Panc1 (cell line): ENCODE measurements at regions not wholly inside any gene's neighbourhood (a gene's known extent, or its start where the extent isn't known, plus 50 kb on each side); places are given as distances from the start of the nearest gene placed in this dataset.

ENCODE experiments used
- ATAC-seq: fragments of 200-7000 bp; cut with Tn5 transposase; 2 replicates; pipeline ENCODE4 v1.9.1; 2020; ENCODE audit warnings: mild to moderate bottlenecking, moderate library complexity
- BruUV-seq: library from RNA; stranded (reverse); fragments of 400-500 nt; replicated peaks from 2 replicates; lab custom pipeline; 2021; lab: Mats Ljungman, UMichigan
- CTCF ChIA-PET: fragments of 300-600 bp; sonication (Branson Sonifier 250); formaldehyde crosslinking; loops from one replicate; lab custom pipeline; 2022; ENCODE audit warnings: antibody characterized with exemption; lab: Charles Lee
- POLR2A ChIA-PET: fragments of 300-600 bp; sonication (Branson Sonifier 250); formaldehyde crosslinking; loops from one replicate; lab custom pipeline; 2022; ENCODE audit warnings: antibody characterized with exemption; lab: Charles Lee
- DNase-seq: peaks from one replicate; pipeline ENCODE4 v3.0.0-alpha.2; 2010; ENCODE audit warnings: low read depth, low spot score
- H3K27ac ChIP-seq: 2 replicates; pipeline ENCODE4 v1.5.1; 2011; ENCODE audit warnings: mild to moderate bottlenecking, low read length, inconsistent platforms
- H3K27me3 ChIP-seq: fragments of 200-500 bp; sonication (Bioruptor generic); 2 replicates; pipeline ENCODE4 v1.6.0; 2014; ENCODE audit warnings: low read length, inconsistent platforms; ENCODE audit not compliant: control insufficient read depth, insufficient read depth
- H3K36me3 ChIP-seq: fragments of 200-500 bp; sonication (Bioruptor generic); 2 replicates; pipeline ENCODE4 v1.5.1; 2014; ENCODE audit warnings: inconsistent platforms, mild to moderate bottlenecking, low read length, moderate library complexity; ENCODE audit not compliant: control insufficient read depth, insufficient read depth
- H3K4me1 ChIP-seq: 2 replicates; pipeline ENCODE4 v1.5.1; 2011; ENCODE audit warnings: inconsistent platforms, mild to moderate bottlenecking, low read length, moderate library complexity; ENCODE audit not compliant: control insufficient read depth, insufficient read depth
- H3K4me3 ChIP-seq, 2 experiments: 2 replicates each; pipeline ENCODE4 v1.5.1; 2011 to 2012; ENCODE audit warnings: low read depth in 2 of 2, low read length in 2 of 2, mild to moderate bottlenecking in 2 of 2, inconsistent platforms in 1 of 2, moderate library complexity in 1 of 2
- H3K9me3 ChIP-seq: fragments of 200-500 bp; sonication (Bioruptor generic); 2 replicates; pipeline ENCODE4 v1.5.1; 2014; ENCODE audit warnings: low read depth, mild to moderate bottlenecking, inconsistent platforms, low read length, moderate library complexity; ENCODE audit not compliant: control insufficient read depth, insufficient read depth
- POLR2AphosphoS5 ChIP-seq: IDR thresholded peaks from 2 replicates; pipeline ENCODE4 v1.6.1; 2012; ENCODE audit warnings: mild to moderate bottlenecking, low read depth, low read length, moderate library complexity
- SIN3A ChIP-seq: IDR thresholded peaks from 2 replicates; pipeline ENCODE4 v1.6.1; 2012; ENCODE audit warnings: low read depth, mild to moderate bottlenecking, low read length, moderate library complexity, borderline replicate concordance; ENCODE audit not compliant: insufficient read depth
- TCF7L2 ChIP-seq: IDR thresholded peaks from 2 replicates; pipeline ENCODE4 v1.6.1; 2011; ENCODE audit warnings: mild to moderate bottlenecking, low read depth, low read length, inconsistent platforms
- in situ Hi-C: cut with HindIII; loops from 2 replicates; pipeline ENCODE4 v1.10.0; 2016; ENCODE audit warnings: low sequenced_read_pairs, low pct_unique_long_range_greater_than_20kb
- intact Hi-C: fragments of 100-400 bp; cut with micrococcal nuclease; formaldehyde crosslinking; loops from one replicate; pipeline ENCODE4 v1.10.0; 2022; ENCODE audit not compliant: unreplicated experiment
- TF ChIP-seq, protein P1 (sequence below): fragments of 450-650 bp; IDR thresholded peaks from 2 replicates; pipeline ENCODE4 v1.5.1; 2017; ENCODE audit warnings: mild to moderate bottlenecking
- TF ChIP-seq, protein P2 (sequence below), 2 experiments: IDR thresholded peaks; 2 replicates each; pipeline ENCODE4 v1.6.1; 2011 to 2012; ENCODE audit warnings: low read depth in 2 of 2, control low read depth in 1 of 2, low read length in 1 of 2, mild to moderate bottlenecking in 1 of 2, moderate library complexity in 1 of 2; ENCODE audit not compliant: insufficient read depth in 1 of 2

DNA sequence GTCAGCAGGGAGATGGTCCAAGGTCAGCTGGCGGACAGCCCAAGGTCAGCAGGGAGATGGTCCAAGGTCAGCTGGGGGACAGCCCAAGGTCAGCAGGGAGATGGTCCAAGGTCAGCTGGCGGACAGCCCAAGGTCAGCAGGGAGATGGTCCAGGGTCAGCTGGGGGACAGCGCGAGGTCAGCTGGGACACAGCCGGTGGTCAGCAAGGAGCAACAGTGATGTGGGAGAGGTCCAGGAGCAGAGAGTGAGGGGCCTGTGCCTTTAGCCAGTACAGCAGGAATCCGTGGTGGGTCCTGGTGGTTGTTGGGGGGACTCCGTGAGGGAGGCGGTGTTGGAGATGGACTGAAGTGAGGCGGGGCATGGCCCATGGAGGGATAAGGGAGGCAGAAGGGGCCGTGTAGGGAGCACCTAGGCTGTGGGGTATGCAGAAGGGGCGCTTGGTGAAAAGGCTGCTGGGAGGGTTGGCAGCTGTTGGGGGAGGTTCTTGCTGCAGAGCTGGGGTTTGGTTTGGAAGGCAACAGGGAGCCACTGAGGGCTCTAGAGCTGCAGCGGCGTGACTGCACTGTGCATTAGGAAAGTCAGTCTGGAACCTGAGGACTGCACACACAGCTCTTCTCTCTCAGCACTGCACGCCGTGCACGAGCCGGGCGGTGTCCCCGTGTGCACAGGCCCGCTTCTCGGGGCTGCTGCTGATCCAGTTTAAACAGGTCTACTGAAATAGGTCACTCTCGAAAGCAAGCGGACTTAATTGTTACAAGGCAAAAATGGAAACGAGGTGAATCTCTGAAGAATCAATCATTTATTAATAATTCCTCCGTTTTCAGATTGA is 76.2 kb upstream of the HDAC4 start:
- intact Hi-C loops (no loop called here), in situ Hi-C loops (no loop called here)
- H3K4me3 ChIP-seq: no peak overlapping the region
- no peaks in the 10 kb centered on the region for H3K4me1 ChIP-seq
- no peak for DNase-seq
- BruUV-seq: no TSS peak
- CTCF ChIA-PET: no interaction called here
- H3K27me3 ChIP-seq: peaks cover 3% of the 10 kb centered on the region
- H3K27ac ChIP-seq: no peak overlapping the region
- POLR2A ChIA-PET: no interaction called here
- ATAC-seq: no peak
- H3K36me3 ChIP-seq: no peaks in the 10 kb centered on the region
- no peaks in the 10 kb centered on the region for H3K9me3 ChIP-seq
- TF ChIP-seq, protein P1, sequence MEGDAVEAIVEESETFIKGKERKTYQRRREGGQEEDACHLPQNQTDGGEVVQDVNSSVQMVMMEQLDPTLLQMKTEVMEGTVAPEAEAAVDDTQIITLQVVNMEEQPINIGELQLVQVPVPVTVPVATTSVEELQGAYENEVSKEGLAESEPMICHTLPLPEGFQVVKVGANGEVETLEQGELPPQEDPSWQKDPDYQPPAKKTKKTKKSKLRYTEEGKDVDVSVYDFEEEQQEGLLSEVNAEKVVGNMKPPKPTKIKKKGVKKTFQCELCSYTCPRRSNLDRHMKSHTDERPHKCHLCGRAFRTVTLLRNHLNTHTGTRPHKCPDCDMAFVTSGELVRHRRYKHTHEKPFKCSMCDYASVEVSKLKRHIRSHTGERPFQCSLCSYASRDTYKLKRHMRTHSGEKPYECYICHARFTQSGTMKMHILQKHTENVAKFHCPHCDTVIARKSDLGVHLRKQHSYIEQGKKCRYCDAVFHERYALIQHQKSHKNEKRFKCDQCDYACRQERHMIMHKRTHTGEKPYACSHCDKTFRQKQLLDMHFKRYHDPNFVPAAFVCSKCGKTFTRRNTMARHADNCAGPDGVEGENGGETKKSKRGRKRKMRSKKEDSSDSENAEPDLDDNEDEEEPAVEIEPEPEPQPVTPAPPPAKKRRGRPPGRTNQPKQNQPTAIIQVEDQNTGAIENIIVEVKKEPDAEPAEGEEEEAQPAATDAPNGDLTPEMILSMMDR: no peak
- TF ChIP-seq SIN3A: no peak
- TF ChIP-seq TCF7L2: no peak
- no peak for TF ChIP-seq POLR2AphosphoS5

GRCh38 chr2:239476029-239476756 is 75.4 kb upstream of the HDAC4 start:
- Histone ChIP-seq H3K4me1 (no peaks in the 10 kb centered on the region), H3K27me3 (peaks cover 4% of the 10 kb centered on the region), H3K9me3 (no peaks in the 10 kb centered on the region), H3K36me3 (no peaks in the 10 kb centered on the region), H3K4me3 (no peak overlapping the region), H3K27ac (no peak overlapping the region)
- no peak for DNase-seq
- intact Hi-C loops (no loop called here), in situ Hi-C loops (no loop called here)
- POLR2A ChIA-PET: no interaction called here
- TF ChIP-seq, protein P1: no peak
- TF ChIP-seq TCF7L2 (no peak), POLR2AphosphoS5 (no peak), SIN3A (no peak)
- TF ChIP-seq, protein P2, sequence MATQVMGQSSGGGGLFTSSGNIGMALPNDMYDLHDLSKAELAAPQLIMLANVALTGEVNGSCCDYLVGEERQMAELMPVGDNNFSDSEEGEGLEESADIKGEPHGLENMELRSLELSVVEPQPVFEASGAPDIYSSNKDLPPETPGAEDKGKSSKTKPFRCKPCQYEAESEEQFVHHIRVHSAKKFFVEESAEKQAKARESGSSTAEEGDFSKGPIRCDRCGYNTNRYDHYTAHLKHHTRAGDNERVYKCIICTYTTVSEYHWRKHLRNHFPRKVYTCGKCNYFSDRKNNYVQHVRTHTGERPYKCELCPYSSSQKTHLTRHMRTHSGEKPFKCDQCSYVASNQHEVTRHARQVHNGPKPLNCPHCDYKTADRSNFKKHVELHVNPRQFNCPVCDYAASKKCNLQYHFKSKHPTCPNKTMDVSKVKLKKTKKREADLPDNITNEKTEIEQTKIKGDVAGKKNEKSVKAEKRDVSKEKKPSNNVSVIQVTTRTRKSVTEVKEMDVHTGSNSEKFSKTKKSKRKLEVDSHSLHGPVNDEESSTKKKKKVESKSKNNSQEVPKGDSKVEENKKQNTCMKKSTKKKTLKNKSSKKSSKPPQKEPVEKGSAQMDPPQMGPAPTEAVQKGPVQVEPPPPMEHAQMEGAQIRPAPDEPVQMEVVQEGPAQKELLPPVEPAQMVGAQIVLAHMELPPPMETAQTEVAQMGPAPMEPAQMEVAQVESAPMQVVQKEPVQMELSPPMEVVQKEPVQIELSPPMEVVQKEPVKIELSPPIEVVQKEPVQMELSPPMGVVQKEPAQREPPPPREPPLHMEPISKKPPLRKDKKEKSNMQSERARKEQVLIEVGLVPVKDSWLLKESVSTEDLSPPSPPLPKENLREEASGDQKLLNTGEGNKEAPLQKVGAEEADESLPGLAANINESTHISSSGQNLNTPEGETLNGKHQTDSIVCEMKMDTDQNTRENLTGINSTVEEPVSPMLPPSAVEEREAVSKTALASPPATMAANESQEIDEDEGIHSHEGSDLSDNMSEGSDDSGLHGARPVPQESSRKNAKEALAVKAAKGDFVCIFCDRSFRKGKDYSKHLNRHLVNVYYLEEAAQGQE (IDR thresholded peaks at IDR 0.05; ENCODE audit: insufficient read depth in 1 of 2, low read depth in 2 of 2, low read length in 1 of 2): no peak
- ATAC-seq: no peak
- BruUV-seq: no TSS peak
- CTCF ChIA-PET: no interaction called here
